Sigmoid colon (tissue), 6 donors: ENCODE measurements at regions not wholly inside any gene's neighbourhood (a gene's known extent, or its start where the extent isn't known, plus 50 kb on each side); places are given as distances from the start of the nearest gene placed in this dataset.
"Not testable (repeated sequence)": the region's sequence is repeated elsewhere in the genome, so short reads cannot be mapped to it uniquely, and the experiment has no call there.

ENCODE experiments used
- DNase-seq: peaks from one replicate; pipeline ENCODE4 v3.0.0-alpha.2; 2019
- H3K27ac ChIP-seq, 4 donors: fragments of 200-600 bp; sonication (generic); one replicate each; pipeline ENCODE4 v1.5.1; 2016 to 2019; ENCODE audit warnings: mild to moderate bottlenecking in 1 of 4
- H3K27me3 ChIP-seq, 3 donors: fragments of 200-600 bp; sonication (generic); one replicate each; pipeline ENCODE4 v1.5.1; 2019; ENCODE audit warnings: mild to moderate bottlenecking in 1 of 3
- H3K36me3 ChIP-seq, 4 donors: fragments of 200-600 bp; sonication (generic); one replicate each; pipeline ENCODE4 v1.5.1; 2016 to 2019
- H3K4me1 ChIP-seq, 4 donors: fragments of 200-600 bp; sonication (generic); one replicate each; pipeline ENCODE4 v1.5.1; 2017 to 2019
- H3K4me3 ChIP-seq, 4 donors: fragments of 200-600 bp; sonication (generic); one replicate each; pipeline ENCODE4 v1.5.1; 2017 to 2019; ENCODE audit warnings: mild to moderate bottlenecking in 2 of 4, moderate library complexity in 1 of 4
- H3K9me3 ChIP-seq, 4 donors: fragments of 200-600 bp in 3 of 4; sonication (generic) in 3 of 4; one replicate each; pipeline versions ENCODE4 v1.5.1 to v1.6.1; 2013 to 2019
- EP300 ChIP-seq, 4 donors: sonication (generic); formaldehyde crosslinking; IDR thresholded peaks; one replicate each; pipeline ENCODE4 v1.6.1; 2017; ENCODE audit warnings: antibody characterized with exemption in 4 of 4
- POLR2A ChIP-seq, 2 donors: fragments of 450-650 bp; IDR thresholded peaks; one replicate each; pipeline ENCODE4 v1.6.1; 2016; ENCODE audit warnings: antibody characterized with exemption in 2 of 2, mild to moderate bottlenecking in 2 of 2, moderate library complexity in 2 of 2
- POLR2AphosphoS5 ChIP-seq, 4 donors: sonication (generic); formaldehyde crosslinking; IDR thresholded peaks; one replicate each; pipeline ENCODE4 v1.6.1; 2017; ENCODE audit warnings: antibody characterized with exemption in 4 of 4
- WGBS, 2 donors: extraction: QIAGEN DNeasy Blood & Tissue Kit; methylation state at CpG; one replicate each; pipeline ENCODE4 v1.1.7; 2013; 5-methylcytosine and 5-hydroxymethylcytosine counted together
- intact Hi-C: fragments of 100-400 bp; cut with DNase I; formaldehyde crosslinking; loops from one replicate; pipeline ENCODE4 v1.15.1; 2023
- TF ChIP-seq, protein P1 (sequence below), 4 experiments: fragments of 450-650 bp in 3 of 4; fragments of 200-600 bp in 1 of 4; IDR thresholded peaks; one replicate each; pipeline ENCODE4 v1.5.1; 2016 to 2019; ENCODE audit warnings: antibody characterized with exemption in 4 of 4, mild to moderate bottlenecking in 3 of 4, moderate library complexity in 2 of 4
- donor health status: healthy with polysubstance abuse.
- donor health status: healthy.

DNA sequence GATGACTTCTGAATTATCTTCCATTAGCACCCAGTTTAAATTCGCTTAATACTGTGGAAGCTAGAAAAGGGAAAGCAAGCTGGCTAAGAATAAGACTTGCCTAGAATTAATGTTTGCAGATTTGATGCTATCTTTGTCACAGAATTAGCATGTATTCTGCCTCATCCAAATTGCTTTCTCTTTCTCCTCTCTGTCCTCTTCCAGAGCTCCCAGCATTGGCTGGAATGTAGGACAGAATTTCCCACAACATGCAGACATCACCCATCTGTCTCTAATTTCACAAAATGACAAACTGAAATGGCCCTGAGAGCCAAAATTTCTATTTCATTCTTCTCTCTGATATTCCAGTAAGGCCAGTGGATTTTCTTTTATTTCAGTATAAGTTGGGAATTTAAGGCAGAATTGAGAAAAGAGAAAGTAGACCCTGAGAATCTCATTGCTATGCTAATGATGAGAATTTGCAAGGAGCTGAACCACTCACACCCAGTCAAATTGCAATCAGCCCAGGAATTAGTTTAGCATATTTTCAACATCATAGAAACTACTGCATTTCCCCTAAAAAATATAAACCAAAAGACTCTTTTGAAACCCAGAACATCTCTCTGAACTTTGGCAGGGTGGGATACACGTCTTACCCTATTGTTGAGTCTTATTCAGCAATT is 188.8 kb downstream of the RCHY1 start:
- intact Hi-C loops: no loop called here
- peak overlapping the region in 2 of 4 donors; percentile 24 to 32 for H3K27ac ChIP-seq
- no peaks in the 10 kb centered on the region for H3K9me3 ChIP-seq
- peaks cover 0 to 21% (median 7%) of the 10 kb centered on the region in 4 donors for H3K4me1 ChIP-seq
- no peaks in the 10 kb centered on the region for H3K36me3 ChIP-seq
- WGBS, 2 donors: 71 to 82% methylated on average over 2 of the region's 2 CpGs
- DNase-seq: no peak
- H3K27me3 ChIP-seq: no peaks in the 10 kb centered on the region
- no peak overlapping the region for H3K4me3 ChIP-seq
- TF ChIP-seq POLR2A (IDR thresholded peaks at IDR 0.05) (no peak), POLR2AphosphoS5 (IDR thresholded peaks at IDR 0.05) (no peak)

DNA sequence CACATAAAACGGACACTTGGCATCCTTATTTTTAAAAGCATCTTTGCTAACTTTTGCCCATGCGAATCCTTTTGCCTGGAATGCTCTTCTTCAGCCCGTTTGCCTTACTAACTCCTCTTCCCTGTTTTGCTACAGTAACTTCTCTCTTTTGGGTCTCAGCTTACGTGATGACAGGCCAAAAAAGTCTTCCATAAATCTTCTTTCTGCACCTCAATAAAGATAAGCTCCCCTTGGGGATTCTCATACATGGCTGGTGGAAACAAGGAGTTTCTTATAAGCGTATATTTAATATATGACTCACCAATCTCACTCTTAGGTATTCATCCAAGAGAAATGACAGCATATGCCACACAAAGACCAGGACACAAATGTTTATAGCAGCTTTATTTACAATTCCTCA is 192.7 kb downstream of the RCHY1 start:
- whole genome bisulfite sequencing, 2 donors: 67 to 70% methylated on average over 5 of the region's 5 CpGs
- H3K36me3 ChIP-seq: no peaks in the 10 kb centered on the region

DNA sequence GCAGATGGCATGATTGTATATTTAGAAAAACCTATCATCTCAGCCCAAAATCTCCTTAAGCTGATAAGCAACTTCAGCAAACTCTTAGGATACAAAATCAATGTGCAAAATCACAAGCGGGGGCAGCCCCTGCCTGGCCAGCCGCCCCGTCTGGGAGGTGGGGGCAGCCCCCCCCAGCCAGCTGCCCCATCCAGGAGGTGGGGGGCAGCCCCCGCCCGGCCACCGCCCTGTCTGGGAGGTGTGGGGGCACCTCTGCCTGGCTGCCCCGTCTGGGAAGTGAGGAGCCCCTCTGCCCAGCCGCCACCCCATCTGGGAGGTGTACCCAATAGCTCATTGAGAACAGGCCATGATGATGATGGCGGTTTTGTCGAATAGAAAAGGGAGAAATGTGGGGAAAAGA is 196.6 kb downstream of the RCHY1 start:
- DNase-seq, H3K9me3 ChIP-seq, intact Hi-C loops, H3K4me3 ChIP-seq, H3K36me3 ChIP-seq, H3K27ac ChIP-seq, H3K4me1 ChIP-seq, H3K27me3 ChIP-seq: not testable (repeated sequence)
- WGBS, 2 donors: 89 to 91% methylated on average over 10 of the region's 10 CpGs

More for the DNA sequence above, 192.7 kb downstream of the RCHY1 start:
- Histone ChIP-seq H3K27ac (no peak overlapping the region), H3K4me3 (no peak overlapping the region), H3K4me1 (peaks cover 0 to 8% (median 2%) of the 10 kb centered on the region in 4 donors), H3K27me3 (no peaks in the 10 kb centered on the region), H3K9me3 (peaks cover 0 to 3% (median 0%) of the 10 kb centered on the region in 4 donors)
- intact Hi-C loops: no loop called here
- TF ChIP-seq EP300 (IDR thresholded peaks at IDR 0.05): no peak
- no peak for TF ChIP-seq POLR2AphosphoS5 (IDR thresholded peaks at IDR 0.05)
- TF ChIP-seq, protein P1, sequence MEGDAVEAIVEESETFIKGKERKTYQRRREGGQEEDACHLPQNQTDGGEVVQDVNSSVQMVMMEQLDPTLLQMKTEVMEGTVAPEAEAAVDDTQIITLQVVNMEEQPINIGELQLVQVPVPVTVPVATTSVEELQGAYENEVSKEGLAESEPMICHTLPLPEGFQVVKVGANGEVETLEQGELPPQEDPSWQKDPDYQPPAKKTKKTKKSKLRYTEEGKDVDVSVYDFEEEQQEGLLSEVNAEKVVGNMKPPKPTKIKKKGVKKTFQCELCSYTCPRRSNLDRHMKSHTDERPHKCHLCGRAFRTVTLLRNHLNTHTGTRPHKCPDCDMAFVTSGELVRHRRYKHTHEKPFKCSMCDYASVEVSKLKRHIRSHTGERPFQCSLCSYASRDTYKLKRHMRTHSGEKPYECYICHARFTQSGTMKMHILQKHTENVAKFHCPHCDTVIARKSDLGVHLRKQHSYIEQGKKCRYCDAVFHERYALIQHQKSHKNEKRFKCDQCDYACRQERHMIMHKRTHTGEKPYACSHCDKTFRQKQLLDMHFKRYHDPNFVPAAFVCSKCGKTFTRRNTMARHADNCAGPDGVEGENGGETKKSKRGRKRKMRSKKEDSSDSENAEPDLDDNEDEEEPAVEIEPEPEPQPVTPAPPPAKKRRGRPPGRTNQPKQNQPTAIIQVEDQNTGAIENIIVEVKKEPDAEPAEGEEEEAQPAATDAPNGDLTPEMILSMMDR (IDR thresholded peaks at IDR 0.05): no peak
- TF ChIP-seq POLR2A (IDR thresholded peaks at IDR 0.05): no peak
- no peak for DNase-seq

DNA sequence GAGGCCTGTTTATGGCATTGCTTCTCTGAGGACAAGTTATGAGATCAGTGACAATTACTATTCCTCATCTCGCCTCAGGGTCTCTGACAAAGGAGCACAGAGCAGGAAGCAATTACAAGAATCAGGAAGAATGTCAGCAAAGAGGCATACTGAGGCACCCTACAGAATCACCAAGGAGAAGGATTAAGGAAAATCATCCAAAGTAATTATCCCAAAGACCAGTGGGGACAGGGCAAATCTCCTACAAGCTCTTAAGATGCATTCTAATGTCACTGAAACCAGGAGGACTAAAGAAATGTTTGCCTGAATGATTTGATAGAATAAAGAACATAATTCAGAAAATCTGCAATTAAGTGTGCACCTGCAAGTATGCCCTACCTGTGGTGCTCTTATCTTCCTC is 206.2 kb downstream of the RCHY1 start:
- 72 to 85% methylated on average over 1 of the region's 1 CpG for WGBS, 2 donors
- Histone ChIP-seq H3K4me3 (no peak overlapping the region), H3K36me3 (no peaks in the 10 kb centered on the region), H3K4me1 (no peaks in the 10 kb centered on the region), H3K9me3 (peaks cover 0 to 8% (median 0%) of the 10 kb centered on the region in 4 donors), H3K27ac (no peak overlapping the region), H3K27me3 (no peaks in the 10 kb centered on the region)
- DNase-seq: no peak
- TF ChIP-seq POLR2A (IDR thresholded peaks at IDR 0.05) (no peak), POLR2AphosphoS5 (IDR thresholded peaks at IDR 0.05) (no peak), EP300 (IDR thresholded peaks at IDR 0.05) (no peak)
- TF ChIP-seq, protein P1 (IDR thresholded peaks at IDR 0.05): no peak
- intact Hi-C loops: no loop called here

DNA sequence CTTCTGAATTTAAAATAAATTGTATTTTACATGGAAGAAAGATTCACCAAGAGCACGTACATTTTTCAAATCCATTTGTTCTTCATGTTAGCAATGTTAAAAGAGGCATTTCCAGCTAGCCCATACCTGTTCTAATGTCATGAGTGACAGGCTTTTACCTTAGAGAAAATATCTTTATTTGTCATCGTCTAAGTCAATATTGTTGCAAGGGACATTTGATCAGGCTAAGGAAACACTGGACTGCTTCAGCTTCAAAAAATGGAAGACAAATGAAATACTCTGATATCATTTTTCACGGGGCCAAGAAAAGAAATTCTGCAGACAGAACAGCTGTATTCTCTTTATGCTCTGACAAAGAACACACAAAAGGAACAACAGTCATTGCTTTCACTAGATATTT is 207.7 kb downstream of the RCHY1 start:
- TF ChIP-seq POLR2A (IDR thresholded peaks at IDR 0.05): no peak
- no peak for TF ChIP-seq EP300 (IDR thresholded peaks at IDR 0.05)
- no peak for TF ChIP-seq POLR2AphosphoS5 (IDR thresholded peaks at IDR 0.05)
- TF ChIP-seq, protein P1 (IDR thresholded peaks at IDR 0.05): no peak
- WGBS, 2 donors: 65 to 76% methylated on average over 3 of the region's 3 CpGs
- DNase-seq: no peak

DNA sequence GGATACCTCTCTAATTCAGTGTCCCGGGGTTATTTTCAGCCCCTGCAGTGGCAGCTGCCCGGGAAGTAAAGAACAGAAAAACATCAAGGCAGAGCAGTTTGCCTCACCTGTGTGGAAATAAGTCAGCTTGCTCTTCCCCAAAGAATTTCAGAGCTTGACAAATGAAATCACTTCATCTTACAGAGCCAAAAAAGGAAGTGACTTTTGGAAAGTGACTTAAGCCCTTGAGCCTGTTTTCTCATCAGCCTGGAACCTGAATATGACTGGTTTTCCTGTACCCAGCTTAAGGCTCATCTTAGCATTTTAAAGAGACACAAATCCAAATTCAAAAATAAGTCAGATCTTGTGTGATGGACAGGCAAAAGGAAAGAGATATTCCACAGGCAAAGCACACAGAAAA is 211.6 kb downstream of the RCHY1 start:
- Histone ChIP-seq H3K27ac (no peak overlapping the region), H3K27me3 (no peaks in the 10 kb centered on the region), H3K4me3 (no peak overlapping the region), H3K36me3 (no peaks in the 10 kb centered on the region), H3K4me1 (no peaks in the 10 kb centered on the region), H3K9me3 (no peaks in the 10 kb centered on the region)
- no peak for DNase-seq
- intact Hi-C loops: no loop called here
- 80 to 87% methylated on average over 2 of the region's 2 CpGs for WGBS, 2 donors
- no peak for TF ChIP-seq EP300 (IDR thresholded peaks at IDR 0.05)
- TF ChIP-seq POLR2AphosphoS5 (IDR thresholded peaks at IDR 0.05): no peak
- TF ChIP-seq POLR2A (IDR thresholded peaks at IDR 0.05): no peak
- TF ChIP-seq, protein P1 (IDR thresholded peaks at IDR 0.05): no peak

More for the DNA sequence above, 207.7 kb downstream of the RCHY1 start:
- Histone ChIP-seq H3K4me3 (no peak overlapping the region), H3K27ac (no peak overlapping the region), H3K36me3 (no peaks in the 10 kb centered on the region), H3K9me3 (peaks cover 0 to 8% (median 0%) of the 10 kb centered on the region in 4 donors), H3K27me3 (no peaks in the 10 kb centered on the region), H3K4me1 (no peaks in the 10 kb centered on the region)
- intact Hi-C loops: no loop called here
